ENCODE measurements at regions not wholly inside any gene's neighbourhood (a gene's known extent, or its start where the extent isn't known, plus 50 kb on each side); places are given as distances from the start of the nearest gene placed in this dataset.

DNA sequence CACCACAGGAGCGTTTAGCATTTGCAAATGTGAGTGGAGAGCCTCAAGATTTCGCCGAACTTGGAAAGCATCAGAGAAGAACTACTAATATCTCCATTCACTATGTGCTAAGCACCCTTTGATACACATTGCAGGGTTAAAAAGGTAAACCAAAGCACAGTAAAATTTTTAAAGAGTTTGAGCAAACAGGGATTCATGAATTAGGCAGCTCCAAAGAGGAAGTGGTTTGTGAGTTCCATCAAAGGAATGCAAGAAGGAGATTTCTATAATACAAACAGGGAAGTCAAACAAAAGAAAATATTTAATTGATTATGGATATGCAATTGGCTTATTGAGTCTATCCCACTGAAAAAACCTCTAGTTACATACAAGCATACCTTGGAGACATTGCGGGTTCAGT lies 81.1 kb upstream of the TMEM72 start:
- H3K36me3 ChIP-seq (replicated peaks; ENCODE audit: insufficient read depth, low read depth), result no peaks in the 10 kb centered on the region
- WGBS (ENCODE audit: low lambda C conversion rate, missing lambda C conversion rate), result 79% methylated on average over 4 of the region's 4 CpGs
- no peak overlapping the region for H3K4me2 ChIP-seq
- H3K9me2 ChIP-seq (replicated peaks; ENCODE audit: insufficient read depth), result no peaks in the 10 kb centered on the region
- no peak overlapping the region for H3K27ac ChIP-seq
- no peak for DNase-seq (ENCODE audit: low spot score)
- H4K20me1 ChIP-seq (ENCODE audit: insufficient read depth, poor library complexity, severe bottlenecking), result no peaks in the 10 kb centered on the region
- H3K79me2 ChIP-seq, result no peaks in the 10 kb centered on the region
- H3K4me1 ChIP-seq (ENCODE audit: insufficient read depth), result no peaks in the 10 kb centered on the region
- no peak overlapping the region for H3K4me3 ChIP-seq
- H3K9me3 ChIP-seq (ENCODE audit: low read depth), result no peaks in the 10 kb centered on the region
- no peaks in the 10 kb centered on the region for H3K27me3 ChIP-seq
- TF ChIP-seq EZH2phosphoT487 (IDR thresholded peaks at IDR 0.05; ENCODE audit: low read depth, severe bottlenecking, unreplicated experiment), result no peak
- TF ChIP-seq, protein P1, sequence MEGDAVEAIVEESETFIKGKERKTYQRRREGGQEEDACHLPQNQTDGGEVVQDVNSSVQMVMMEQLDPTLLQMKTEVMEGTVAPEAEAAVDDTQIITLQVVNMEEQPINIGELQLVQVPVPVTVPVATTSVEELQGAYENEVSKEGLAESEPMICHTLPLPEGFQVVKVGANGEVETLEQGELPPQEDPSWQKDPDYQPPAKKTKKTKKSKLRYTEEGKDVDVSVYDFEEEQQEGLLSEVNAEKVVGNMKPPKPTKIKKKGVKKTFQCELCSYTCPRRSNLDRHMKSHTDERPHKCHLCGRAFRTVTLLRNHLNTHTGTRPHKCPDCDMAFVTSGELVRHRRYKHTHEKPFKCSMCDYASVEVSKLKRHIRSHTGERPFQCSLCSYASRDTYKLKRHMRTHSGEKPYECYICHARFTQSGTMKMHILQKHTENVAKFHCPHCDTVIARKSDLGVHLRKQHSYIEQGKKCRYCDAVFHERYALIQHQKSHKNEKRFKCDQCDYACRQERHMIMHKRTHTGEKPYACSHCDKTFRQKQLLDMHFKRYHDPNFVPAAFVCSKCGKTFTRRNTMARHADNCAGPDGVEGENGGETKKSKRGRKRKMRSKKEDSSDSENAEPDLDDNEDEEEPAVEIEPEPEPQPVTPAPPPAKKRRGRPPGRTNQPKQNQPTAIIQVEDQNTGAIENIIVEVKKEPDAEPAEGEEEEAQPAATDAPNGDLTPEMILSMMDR (IDR thresholded peaks at IDR 0.05; ENCODE audit: poor library complexity), result no peak
- TF ChIP-seq EZH2 (IDR thresholded peaks at IDR 0.05; ENCODE audit: borderline replicate concordance), result no peak
- H2AFZ ChIP-seq, result no peak overlapping the region

GRCh38 chr10:44831581-44831980 lies 79.6 kb upstream of the TMEM72 start:
- H4K20me1 ChIP-seq (ENCODE audit: insufficient read depth, poor library complexity, severe bottlenecking), result no peaks in the 10 kb centered on the region
- H3K36me3 ChIP-seq (replicated peaks; ENCODE audit: insufficient read depth, low read depth), result no peaks in the 10 kb centered on the region
- H3K9me3 ChIP-seq (ENCODE audit: low read depth), result no peaks in the 10 kb centered on the region
- H3K4me2 ChIP-seq, result no peak overlapping the region
- H3K4me3 ChIP-seq, result no peak overlapping the region
- no peaks in the 10 kb centered on the region for H3K9me2 ChIP-seq (replicated peaks; ENCODE audit: insufficient read depth)
- H3K27ac ChIP-seq, result no peak overlapping the region
- no peak overlapping the region for H2AFZ ChIP-seq
- no peaks in the 10 kb centered on the region for H3K27me3 ChIP-seq
- no peak for DNase-seq (ENCODE audit: low spot score)
- H3K4me1 ChIP-seq (ENCODE audit: insufficient read depth), result no peaks in the 10 kb centered on the region
- H3K79me2 ChIP-seq, result no peaks in the 10 kb centered on the region
- TF ChIP-seq, protein P1 (IDR thresholded peaks at IDR 0.05; ENCODE audit: poor library complexity), result no peak
- TF ChIP-seq EZH2 (IDR thresholded peaks at IDR 0.05; ENCODE audit: borderline replicate concordance) (no peak), EZH2phosphoT487 (IDR thresholded peaks at IDR 0.05; ENCODE audit: low read depth, severe bottlenecking, unreplicated experiment) (no peak)
- WGBS (ENCODE audit: low lambda C conversion rate, missing lambda C conversion rate), result 63% methylated on average over 4 of the region's 4 CpGs

DNA sequence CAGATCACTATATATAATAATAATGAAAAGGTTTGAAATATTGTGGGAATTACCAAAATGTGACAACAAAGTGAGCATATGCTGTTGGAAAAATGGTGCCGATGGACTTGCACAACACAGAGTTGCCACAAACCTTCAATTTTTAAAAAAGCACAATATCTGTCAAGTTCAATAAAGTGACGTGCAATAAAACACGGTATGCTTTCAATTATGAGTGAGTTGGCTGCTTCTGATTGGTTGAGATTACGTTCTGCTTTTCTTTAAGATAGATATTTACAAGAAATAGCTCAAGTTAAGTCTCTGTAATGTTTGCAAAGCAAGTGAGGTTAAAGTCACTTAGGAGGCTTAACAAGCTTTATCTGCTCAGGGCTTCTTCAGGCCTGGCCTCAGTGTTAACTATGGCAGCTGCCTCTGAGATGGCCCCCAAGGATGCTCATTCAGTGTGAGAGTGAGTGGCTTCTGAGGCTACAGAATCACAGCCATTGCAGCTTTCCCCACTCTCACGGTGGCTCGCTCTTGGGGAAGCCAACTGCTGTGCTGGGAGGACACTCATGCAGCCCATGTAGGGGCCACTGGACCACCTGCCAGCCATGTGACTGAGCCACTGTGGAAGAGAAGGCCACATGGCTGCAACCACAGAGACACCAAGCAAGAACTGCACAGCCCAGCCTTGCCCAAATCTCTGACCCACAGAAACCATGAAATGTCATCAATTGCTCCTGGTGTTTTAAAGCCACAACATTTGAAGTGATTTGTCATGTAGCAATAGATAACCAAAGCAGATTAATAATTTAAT lies 78.3 kb upstream of the TMEM72 start:
- TF ChIP-seq EZH2phosphoT487 (IDR thresholded peaks at IDR 0.05; ENCODE audit: low read depth, severe bottlenecking, unreplicated experiment) (no peak), EZH2 (IDR thresholded peaks at IDR 0.05; ENCODE audit: borderline replicate concordance) (no peak)
- TF ChIP-seq, protein P1 (IDR thresholded peaks at IDR 0.05; ENCODE audit: poor library complexity), result no peak
- no peaks in the 10 kb centered on the region for H3K9me2 ChIP-seq (replicated peaks; ENCODE audit: insufficient read depth)
- H4K20me1 ChIP-seq (ENCODE audit: insufficient read depth, poor library complexity, severe bottlenecking), result no peaks in the 10 kb centered on the region
- H3K4me1 ChIP-seq (ENCODE audit: insufficient read depth), result no peaks in the 10 kb centered on the region
- H3K27ac ChIP-seq, result no peak overlapping the region
- H3K4me2 ChIP-seq, result no peak overlapping the region
- no peak overlapping the region for H2AFZ ChIP-seq
- H3K9me3 ChIP-seq (ENCODE audit: low read depth), result no peaks in the 10 kb centered on the region
- H3K4me3 ChIP-seq, result no peak overlapping the region
- no peaks in the 10 kb centered on the region for H3K27me3 ChIP-seq
- no peak for DNase-seq (ENCODE audit: low spot score)
- H3K36me3 ChIP-seq (replicated peaks; ENCODE audit: insufficient read depth, low read depth), result no peaks in the 10 kb centered on the region
- no peaks in the 10 kb centered on the region for H3K79me2 ChIP-seq
- 51% methylated on average over 6 of the region's 6 CpGs for WGBS (ENCODE audit: low lambda C conversion rate, missing lambda C conversion rate)

All from hepatocyte (in vitro differentiated cells).